Suprapubic skin (tissue), 4 donors: ENCODE measurements at regions not wholly inside any gene's neighbourhood (a gene's known extent, or its start where the extent isn't known, plus 50 kb on each side); places are given as distances from the start of the nearest gene placed in this dataset.

Source experiments
- DNase-seq, 2 donors: peaks; one replicate each; pipeline ENCODE4 v3.0.0-alpha.2; 2019; ENCODE audit warnings: low spot score in 2 of 2
- H3K27ac ChIP-seq: fragments of 200-600 bp; sonication (generic); one replicate; pipeline ENCODE4 v1.5.1; 2019
- H3K27me3 ChIP-seq: fragments of 200-600 bp; sonication (generic); one replicate; pipeline ENCODE4 v1.5.1; 2019
- H3K36me3 ChIP-seq: fragments of 200-600 bp; sonication (generic); one replicate; pipeline ENCODE4 v1.5.1; 2019
- H3K4me1 ChIP-seq: fragments of 200-600 bp; sonication (generic); one replicate; pipeline ENCODE4 v1.5.1; 2019
- H3K4me3 ChIP-seq: fragments of 200-600 bp; sonication (generic); one replicate; pipeline ENCODE4 v1.5.1; 2019; ENCODE audit warnings: mild to moderate bottlenecking
- H3K9me3 ChIP-seq: fragments of 200-600 bp; sonication (generic); one replicate; pipeline ENCODE4 v1.5.1; 2019
- EP300 ChIP-seq: sonication (generic); formaldehyde crosslinking; IDR thresholded peaks from one replicate; pipeline ENCODE4 v1.6.1; 2017; ENCODE audit warnings: antibody characterized with exemption
- POLR2A ChIP-seq, 2 donors: fragments of 450-650 bp; IDR thresholded peaks; one replicate each; pipeline ENCODE4 v1.6.1; 2017; ENCODE audit warnings: antibody characterized with exemption in 2 of 2, mild to moderate bottlenecking in 2 of 2, moderate library complexity in 2 of 2
- POLR2AphosphoS5 ChIP-seq, 3 donors: sonication (generic); formaldehyde crosslinking; IDR thresholded peaks; one replicate each; pipeline ENCODE4 v1.6.1; 2017; ENCODE audit warnings: antibody characterized with exemption in 3 of 3
- WGBS: methylation state at CpG from one replicate; pipeline ENCODE4 v1.1.5; 2018; 5-methylcytosine and 5-hydroxymethylcytosine counted together
- TF ChIP-seq, protein P1 (sequence below), 2 donors: fragments of 200-600 bp in 1 of 2; fragments of 450-650 bp in 1 of 2; sonication (generic) in 1 of 2; IDR thresholded peaks; one replicate each; pipeline ENCODE4 v1.5.1; 2016 to 2019; ENCODE audit warnings: antibody characterized with exemption in 2 of 2, mild to moderate bottlenecking in 1 of 2, moderate library complexity in 1 of 2

GRCh38 chr14:86882818-86883217, 1110.2 kb downstream of the GALC start:
- Histone ChIP-seq H3K9me3 (no peaks in the 10 kb centered on the region), H3K4me1 (no peaks in the 10 kb centered on the region), H3K27ac (no peak overlapping the region), H3K4me3 (no peak overlapping the region), H3K36me3 (no peaks in the 10 kb centered on the region), H3K27me3 (no peaks in the 10 kb centered on the region)
- 82% methylated on average over 3 of the region's 3 CpGs for WGBS
- TF ChIP-seq, protein P1, sequence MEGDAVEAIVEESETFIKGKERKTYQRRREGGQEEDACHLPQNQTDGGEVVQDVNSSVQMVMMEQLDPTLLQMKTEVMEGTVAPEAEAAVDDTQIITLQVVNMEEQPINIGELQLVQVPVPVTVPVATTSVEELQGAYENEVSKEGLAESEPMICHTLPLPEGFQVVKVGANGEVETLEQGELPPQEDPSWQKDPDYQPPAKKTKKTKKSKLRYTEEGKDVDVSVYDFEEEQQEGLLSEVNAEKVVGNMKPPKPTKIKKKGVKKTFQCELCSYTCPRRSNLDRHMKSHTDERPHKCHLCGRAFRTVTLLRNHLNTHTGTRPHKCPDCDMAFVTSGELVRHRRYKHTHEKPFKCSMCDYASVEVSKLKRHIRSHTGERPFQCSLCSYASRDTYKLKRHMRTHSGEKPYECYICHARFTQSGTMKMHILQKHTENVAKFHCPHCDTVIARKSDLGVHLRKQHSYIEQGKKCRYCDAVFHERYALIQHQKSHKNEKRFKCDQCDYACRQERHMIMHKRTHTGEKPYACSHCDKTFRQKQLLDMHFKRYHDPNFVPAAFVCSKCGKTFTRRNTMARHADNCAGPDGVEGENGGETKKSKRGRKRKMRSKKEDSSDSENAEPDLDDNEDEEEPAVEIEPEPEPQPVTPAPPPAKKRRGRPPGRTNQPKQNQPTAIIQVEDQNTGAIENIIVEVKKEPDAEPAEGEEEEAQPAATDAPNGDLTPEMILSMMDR (IDR thresholded peaks at IDR 0.05), result no peak
- TF ChIP-seq POLR2A (IDR thresholded peaks at IDR 0.05), result no peak
- no peak for TF ChIP-seq POLR2AphosphoS5 (IDR thresholded peaks at IDR 0.05)
- TF ChIP-seq EP300, result no peak
- DNase-seq, result no peak

DNA sequence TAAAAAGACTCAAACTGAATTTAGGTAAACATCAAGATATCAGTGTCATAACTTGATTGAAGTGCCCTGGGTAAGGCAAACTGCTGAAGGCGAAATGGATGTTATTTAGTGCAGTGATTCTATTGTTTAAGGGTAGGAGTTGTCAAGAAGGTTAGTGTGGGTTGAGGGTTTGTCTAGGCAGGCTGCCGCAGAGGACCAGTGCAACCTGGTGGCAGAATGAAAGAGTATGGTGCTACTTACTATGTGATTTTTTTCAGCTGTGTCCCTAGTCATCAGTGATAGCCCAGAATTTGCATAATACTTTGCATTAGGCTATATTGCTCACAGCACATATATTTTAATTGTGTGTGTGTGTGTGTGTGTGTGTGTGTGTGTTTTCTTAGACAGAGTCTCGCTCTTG, 1127.0 kb downstream of the GALC start:
- Histone ChIP-seq H3K4me3 (no peak overlapping the region), H3K27ac (no peak overlapping the region), H3K4me1 (no peaks in the 10 kb centered on the region), H3K27me3 (no peaks in the 10 kb centered on the region), H3K36me3 (no peaks in the 10 kb centered on the region), H3K9me3 (no peaks in the 10 kb centered on the region)
- 83% methylated on average over 3 of the region's 3 CpGs for WGBS
- no peak for DNase-seq
- no peak for TF ChIP-seq POLR2AphosphoS5 (IDR thresholded peaks at IDR 0.05)
- TF ChIP-seq, protein P1 (IDR thresholded peaks at IDR 0.05), result no peak
- no peak for TF ChIP-seq POLR2A (IDR thresholded peaks at IDR 0.05)
- TF ChIP-seq EP300, result no peak

DNA sequence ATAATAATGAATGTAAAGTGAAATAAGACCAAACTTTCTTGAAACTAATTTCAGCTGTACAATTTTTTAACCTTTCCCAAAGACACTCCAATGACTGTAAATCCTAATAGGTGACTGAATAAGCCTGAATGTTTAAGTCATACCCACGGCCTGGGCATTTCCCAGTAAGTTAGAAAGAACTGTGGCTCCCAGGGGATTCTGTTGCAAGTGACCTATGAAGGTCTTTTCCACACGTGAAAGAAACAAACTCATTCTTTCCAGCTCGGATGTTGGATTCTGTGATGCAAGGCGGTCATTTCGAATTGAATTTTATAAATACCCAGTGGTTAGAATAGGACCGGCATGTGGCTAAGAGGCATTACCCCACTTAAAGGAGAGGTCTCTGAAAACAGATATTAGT, 1134.4 kb downstream of the GALC start:
- WGBS, result 78% methylated on average over 6 of the region's 6 CpGs
- no peaks in the 10 kb centered on the region for H3K4me1 ChIP-seq
- H3K27me3 ChIP-seq, result no peaks in the 10 kb centered on the region
- no peak overlapping the region for H3K4me3 ChIP-seq
- no peak overlapping the region for H3K27ac ChIP-seq
- no peak for TF ChIP-seq EP300
- TF ChIP-seq POLR2A (IDR thresholded peaks at IDR 0.05), result no peak
- TF ChIP-seq, protein P1 (IDR thresholded peaks at IDR 0.05), result no peak
- no peak for TF ChIP-seq POLR2AphosphoS5 (IDR thresholded peaks at IDR 0.05)
- no peak for DNase-seq
- H3K36me3 ChIP-seq, result no peaks in the 10 kb centered on the region
- no peaks in the 10 kb centered on the region for H3K9me3 ChIP-seq

DNA sequence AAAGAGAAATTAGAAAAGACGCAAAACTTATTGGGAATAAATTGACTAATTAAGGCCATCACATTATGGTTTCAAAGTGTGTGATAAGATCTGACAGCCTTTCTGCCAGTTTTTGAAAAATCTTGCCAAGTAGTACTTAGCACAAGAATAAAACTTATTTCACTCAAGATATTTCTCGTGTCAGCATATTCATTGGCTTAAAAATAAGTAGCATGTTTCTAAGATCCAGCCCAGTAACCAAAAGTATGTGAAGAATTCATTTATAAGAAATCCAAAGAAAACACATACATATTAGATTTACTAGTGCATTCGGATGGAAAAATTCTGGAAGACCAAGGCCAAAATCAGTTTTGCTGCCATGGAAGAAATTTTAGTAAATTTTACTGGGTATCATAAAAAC, 1135.0 kb downstream of the GALC start:
- H3K4me3 ChIP-seq, result no peak overlapping the region
- no peak for TF ChIP-seq EP300
- TF ChIP-seq POLR2AphosphoS5 (IDR thresholded peaks at IDR 0.05), result no peak
- TF ChIP-seq POLR2A (IDR thresholded peaks at IDR 0.05), result no peak
- TF ChIP-seq, protein P1 (IDR thresholded peaks at IDR 0.05), result no peak
- H3K4me1 ChIP-seq, result no peaks in the 10 kb centered on the region
- H3K9me3 ChIP-seq, result no peaks in the 10 kb centered on the region
- no peaks in the 10 kb centered on the region for H3K27me3 ChIP-seq
- no peak for DNase-seq
- 38% methylated on average over 3 of the region's 3 CpGs for WGBS
- no peaks in the 10 kb centered on the region for H3K36me3 ChIP-seq
- H3K27ac ChIP-seq, result no peak overlapping the region

GRCh38 chr14:86852530-86852929, 1140.5 kb downstream of the GALC start:
- Histone ChIP-seq H3K36me3 (no peaks in the 10 kb centered on the region), H3K4me3 (no peak overlapping the region), H3K9me3 (no peaks in the 10 kb centered on the region), H3K27ac (no peak overlapping the region), H3K4me1 (no peaks in the 10 kb centered on the region), H3K27me3 (no peaks in the 10 kb centered on the region)
- DNase-seq, result no peak
- WGBS, result 71% methylated on average over 5 of the region's 5 CpGs
- TF ChIP-seq, protein P1 (IDR thresholded peaks at IDR 0.05), result no peak
- no peak for TF ChIP-seq EP300
- no peak for TF ChIP-seq POLR2AphosphoS5 (IDR thresholded peaks at IDR 0.05)
- TF ChIP-seq POLR2A (IDR thresholded peaks at IDR 0.05), result no peak
